NT2/D1 (cell line): ENCODE measurements at regions not wholly inside any gene's neighbourhood (a gene's known extent, or its start where the extent isn't known, plus 50 kb on each side); places are given as distances from the start of the nearest gene placed in this dataset.
"Not testable (repeated sequence)": the region's sequence is repeated elsewhere in the genome, so short reads cannot be mapped to it uniquely, and the experiment has no call there.

Source experiments
- DNase-seq: peaks from one replicate; pipeline ENCODE4 v3.0.0-alpha.2; 2011; ENCODE audit warnings: low read depth, low spot score
- H3K27me3 ChIP-seq: 2 replicates; pipeline ENCODE4 v1.6.0; 2011; ENCODE audit warnings: mild to moderate bottlenecking; ENCODE audit not compliant: insufficient read length, insufficient read depth
- H3K36me3 ChIP-seq: 2 replicates; pipeline ENCODE4 v1.6.1; 2011; ENCODE audit warnings: mild to moderate bottlenecking, low read length, mixed read lengths; ENCODE audit not compliant: insufficient read depth, insufficient read length
- H3K4me1 ChIP-seq: 2 replicates; pipeline ENCODE4 v1.5.1; 2011; ENCODE audit not compliant: insufficient read depth, insufficient read length
- H3K4me3 ChIP-seq: 2 replicates; pipeline ENCODE4 v1.5.1; 2011; ENCODE audit warnings: low read depth; ENCODE audit not compliant: insufficient read length
- H3K9ac ChIP-seq: 2 replicates; pipeline ENCODE4 v1.6.0; 2011; ENCODE audit warnings: low read depth; ENCODE audit not compliant: insufficient read length
- H3K9me3 ChIP-seq: 2 replicates; pipeline ENCODE4 v1.5.1; 2011; ENCODE audit warnings: mild to moderate bottlenecking, low read length; ENCODE audit not compliant: insufficient read depth
- SUZ12 ChIP-seq: IDR thresholded peaks from 2 replicates; pipeline ENCODE4 v1.6.1; 2011; ENCODE audit not compliant: insufficient read length, insufficient read depth; ENCODE audit errors: extremely low read depth
- YY1 ChIP-seq: IDR thresholded peaks from 2 replicates; pipeline ENCODE4 v1.6.1; 2011; ENCODE audit not compliant: insufficient read length, insufficient read depth
- ZNF274 ChIP-seq: IDR thresholded peaks from 2 replicates; pipeline ENCODE4 v1.6.1; 2011; ENCODE audit warnings: mild to moderate bottlenecking, low read depth, low read length

- H3K9ac ChIP-seq: no peak overlapping the region
- H3K36me3 ChIP-seq: no peaks in the 10 kb centered on the region
- no peak for TF ChIP-seq SUZ12
- TF ChIP-seq YY1: no peak
- no peak for TF ChIP-seq ZNF274
- no peaks in the 10 kb centered on the region for H3K9me3 ChIP-seq
- DNase-seq: no peak
- H3K27me3 ChIP-seq: no peaks in the 10 kb centered on the region
- no peak overlapping the region for H3K4me3 ChIP-seq
- no peaks in the 10 kb centered on the region for H3K4me1 ChIP-seq
Observed at GRCh38 chrX:138875472-138875871, 164.0 kb upstream of the FGF13 start.

GRCh38 chrX:138874271-138874935 lies 162.9 kb upstream of the FGF13 start:
- no peaks in the 10 kb centered on the region for H3K4me1 ChIP-seq
- H3K4me3 ChIP-seq: no peak overlapping the region
- DNase-seq: no peak
- H3K36me3 ChIP-seq: no peaks in the 10 kb centered on the region
- H3K27me3 ChIP-seq: no peaks in the 10 kb centered on the region
- no peaks in the 10 kb centered on the region for H3K9me3 ChIP-seq
- H3K9ac ChIP-seq: no peak overlapping the region
- TF ChIP-seq YY1 (no peak), ZNF274 (no peak), SUZ12 (no peak)

DNA sequence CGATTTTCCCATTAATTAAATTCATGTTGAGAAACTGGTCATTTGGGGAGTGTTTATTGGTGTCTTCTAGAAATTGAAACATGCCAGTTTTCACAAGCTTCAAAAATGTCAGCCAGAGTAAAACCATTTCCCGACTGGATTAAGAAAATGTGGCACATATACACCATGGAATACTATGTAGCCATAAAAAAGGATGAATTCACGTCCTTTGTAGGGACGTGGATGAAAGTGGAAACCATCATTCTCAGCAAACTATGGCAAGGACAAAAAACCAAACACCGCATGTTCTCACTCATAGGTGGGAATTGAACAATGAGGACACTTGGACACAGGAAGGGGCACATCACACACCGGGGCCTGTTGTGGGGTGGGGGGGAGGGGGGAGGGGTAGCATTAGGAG lies 162.1 kb upstream of the FGF13 start:
- not testable (repeated sequence) for DNase-seq, H3K36me3 ChIP-seq, H3K9me3 ChIP-seq, H3K9ac ChIP-seq, H3K4me1 ChIP-seq, H3K27me3 ChIP-seq, H3K4me3 ChIP-seq

DNA sequence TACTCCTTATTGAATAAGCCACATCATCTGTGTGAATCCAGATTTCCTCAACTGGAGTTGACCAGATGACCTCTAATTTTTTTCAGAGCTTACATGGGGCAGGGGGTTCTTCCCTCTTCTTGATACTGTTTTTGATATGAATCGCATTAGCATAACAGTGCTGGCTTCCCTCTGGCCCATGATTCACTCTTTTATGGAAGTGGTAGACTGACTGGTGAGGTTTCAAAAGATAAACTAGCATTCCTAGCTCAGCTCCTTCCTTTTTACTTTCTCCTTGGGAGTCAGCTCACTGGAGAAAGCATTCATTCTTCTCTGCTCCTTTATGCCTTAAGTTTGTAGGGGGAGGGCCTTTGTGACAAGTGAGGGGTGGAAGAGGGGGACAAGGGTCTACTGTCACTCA lies 161.0 kb upstream of the FGF13 start:
- DNase-seq: no peak
- H3K27me3 ChIP-seq: no peaks in the 10 kb centered on the region
- no peak overlapping the region for H3K9ac ChIP-seq
- no peaks in the 10 kb centered on the region for H3K36me3 ChIP-seq
- no peaks in the 10 kb centered on the region for H3K4me1 ChIP-seq
- no peak for TF ChIP-seq YY1
- no peak for TF ChIP-seq ZNF274
- no peaks in the 10 kb centered on the region for H3K9me3 ChIP-seq
- no peak overlapping the region for H3K4me3 ChIP-seq

DNA sequence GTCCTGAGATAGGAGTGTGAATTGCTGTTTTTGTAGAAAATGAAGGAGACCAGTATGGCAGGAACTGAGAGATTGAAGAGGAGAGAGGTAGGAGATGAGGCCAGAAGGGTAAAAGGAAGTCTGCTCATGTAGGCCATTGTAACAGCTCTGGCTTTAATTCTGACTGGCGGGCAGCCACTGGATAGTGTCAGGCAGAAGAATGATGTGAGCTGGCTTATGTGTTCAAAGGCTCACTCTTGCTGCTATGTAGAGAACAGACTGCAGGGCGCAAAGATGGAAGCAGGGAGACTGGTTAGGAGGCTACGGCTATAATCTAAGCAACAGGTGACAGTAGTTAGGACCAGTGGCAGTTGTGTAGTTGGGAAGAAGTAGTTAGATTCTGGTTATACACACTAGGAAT lies 160.2 kb upstream of the FGF13 start:
- no peaks in the 10 kb centered on the region for H3K9me3 ChIP-seq

DNA sequence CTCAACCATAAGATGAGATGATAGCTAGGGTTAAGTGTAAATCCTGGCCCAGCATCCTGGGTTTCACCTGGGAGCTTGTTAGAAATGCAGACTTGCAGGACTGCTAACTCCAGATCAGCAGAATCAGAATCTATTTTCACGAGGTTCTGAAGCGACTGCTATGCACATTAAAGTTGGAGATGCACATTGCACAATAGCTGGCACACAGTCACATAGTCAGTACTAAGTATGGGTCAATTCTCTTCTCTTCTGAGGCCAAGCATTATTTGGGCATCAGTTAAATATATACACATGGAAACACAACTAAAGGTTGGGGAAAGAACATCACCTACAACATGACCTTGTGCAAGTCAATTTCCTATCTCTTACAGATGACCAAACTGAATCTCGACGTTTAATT lies 155.1 kb upstream of the FGF13 start:
- Histone ChIP-seq H3K9me3 (no peaks in the 10 kb centered on the region), H3K4me3 (no peak overlapping the region), H3K36me3 (no peaks in the 10 kb centered on the region), H3K4me1 (no peaks in the 10 kb centered on the region), H3K9ac (no peak overlapping the region), H3K27me3 (no peaks in the 10 kb centered on the region)
- no peak for DNase-seq
- TF ChIP-seq ZNF274: no peak
- no peak for TF ChIP-seq YY1
- TF ChIP-seq SUZ12: no peak

More for the DNA sequence above, 160.2 kb upstream of the FGF13 start:
- Histone ChIP-seq H3K4me1 (no peaks in the 10 kb centered on the region), H3K9ac (no peak overlapping the region), H3K4me3 (no peak overlapping the region), H3K27me3 (no peaks in the 10 kb centered on the region), H3K36me3 (no peaks in the 10 kb centered on the region)
- DNase-seq: no peak
- TF ChIP-seq YY1: no peak
- no peak for TF ChIP-seq SUZ12
- TF ChIP-seq ZNF274: no peak

GRCh38 chrX:138865093-138865649 lies 153.7 kb upstream of the FGF13 start:
- H3K4me3 ChIP-seq: no peak overlapping the region
- H3K9ac ChIP-seq: no peak overlapping the region
- H3K9me3 ChIP-seq: no peaks in the 10 kb centered on the region
- no peak for DNase-seq
- H3K27me3 ChIP-seq: no peaks in the 10 kb centered on the region
- no peaks in the 10 kb centered on the region for H3K36me3 ChIP-seq
- TF ChIP-seq SUZ12 (no peak), ZNF274 (no peak), YY1 (no peak)
- H3K4me1 ChIP-seq: no peaks in the 10 kb centered on the region

GRCh38 chrX:138859421-138859820 lies 147.9 kb upstream of the FGF13 start:
- Histone ChIP-seq H3K4me1 (no peaks in the 10 kb centered on the region), H3K27me3 (no peaks in the 10 kb centered on the region), H3K36me3 (no peaks in the 10 kb centered on the region), H3K9me3 (no peaks in the 10 kb centered on the region), H3K9ac (no peak overlapping the region), H3K4me3 (no peak overlapping the region)
- no peak for DNase-seq
- TF ChIP-seq YY1 (no peak), ZNF274 (no peak), SUZ12 (no peak)
